GM11168 (cell line): ENCODE measurements at regions not wholly inside any gene's neighbourhood (a gene's known extent, or its start where the extent isn't known, plus 50 kb on each side); places are given as distances from the start of the nearest gene placed in this dataset.
"Not testable (repeated sequence)": the region's sequence is repeated elsewhere in the genome, so short reads cannot be mapped to it uniquely, and the experiment has no call there.

ENCODE experiments used
- in situ Hi-C: fragments of 300-500 bp; cut with MboI; formaldehyde crosslinking; loops from one replicate; pipeline ENCODE4 v1.12.0; 2022; ENCODE audit warnings: low sequenced_read_pairs; ENCODE audit not compliant: unreplicated experiment

DNA sequence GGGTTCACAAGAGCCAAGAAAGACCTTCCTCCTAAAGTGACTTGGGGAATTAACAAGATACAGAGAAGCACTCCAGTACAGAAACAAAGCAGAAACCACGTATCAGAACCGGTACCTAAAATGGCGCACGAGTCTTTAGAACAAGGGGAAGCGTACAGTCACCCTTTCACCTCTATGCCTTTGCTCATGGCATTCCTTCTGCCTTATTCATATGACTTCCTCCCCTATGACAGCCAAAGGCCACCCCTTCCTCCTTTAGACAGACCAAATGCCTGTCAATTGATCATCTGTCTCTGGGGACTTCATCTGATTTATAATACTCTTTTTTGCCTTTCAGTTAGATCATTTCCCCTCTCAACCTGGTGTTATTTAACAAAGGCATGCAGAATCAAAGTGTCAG is 89.5 kb upstream of the OSBPL8 start:
- in situ Hi-C loops: loop anchor here (25.0 kb wide), 2 partner anchors 263 to 363 kb away; no protein-coding TSS in a partner anchor

GRCh38 chr12:76652402-76652801 is 92.8 kb upstream of the OSBPL8 start:
- in situ Hi-C loops: no loop called here

DNA sequence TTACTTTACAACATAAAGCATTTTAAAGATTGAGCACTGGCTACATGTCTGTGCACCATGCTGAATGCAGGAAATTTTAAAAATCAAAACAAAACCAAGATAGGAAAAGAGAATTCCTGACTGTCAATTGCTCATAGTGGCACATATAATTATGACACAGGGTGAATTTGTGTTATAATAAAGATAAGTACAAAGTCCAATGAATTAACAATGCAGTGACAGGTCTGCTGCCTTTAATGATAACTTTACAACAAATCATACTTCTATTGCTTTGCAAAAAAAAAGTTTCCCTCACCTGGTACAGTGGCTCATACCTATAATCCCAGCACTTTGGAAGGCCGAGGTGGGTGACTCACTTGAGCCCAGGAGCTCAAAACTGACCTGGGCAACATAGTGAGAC is 93.8 kb upstream of the OSBPL8 start:
- in situ Hi-C loops: no loop called here

DNA sequence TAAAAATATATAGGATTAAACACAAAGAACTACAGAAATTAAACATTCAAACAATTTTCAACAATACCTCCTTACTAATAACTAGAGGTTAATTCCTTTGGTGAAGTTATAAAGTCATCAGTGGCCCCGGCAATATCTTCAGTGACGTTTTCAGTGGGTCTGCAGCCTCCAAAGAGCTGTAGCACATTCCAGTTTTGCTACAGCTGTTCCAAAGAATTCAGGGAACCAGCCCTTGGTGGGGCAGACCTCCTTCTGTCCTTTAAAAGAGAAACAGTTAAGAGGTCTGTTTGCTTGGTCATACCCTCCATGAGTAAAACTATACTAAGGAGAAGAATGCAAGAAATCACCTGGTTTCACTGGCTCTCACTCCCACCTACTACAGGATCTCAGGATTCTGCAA is 99.2 kb upstream of the ZDHHC17 start:
- in situ Hi-C loops: no loop called here

DNA sequence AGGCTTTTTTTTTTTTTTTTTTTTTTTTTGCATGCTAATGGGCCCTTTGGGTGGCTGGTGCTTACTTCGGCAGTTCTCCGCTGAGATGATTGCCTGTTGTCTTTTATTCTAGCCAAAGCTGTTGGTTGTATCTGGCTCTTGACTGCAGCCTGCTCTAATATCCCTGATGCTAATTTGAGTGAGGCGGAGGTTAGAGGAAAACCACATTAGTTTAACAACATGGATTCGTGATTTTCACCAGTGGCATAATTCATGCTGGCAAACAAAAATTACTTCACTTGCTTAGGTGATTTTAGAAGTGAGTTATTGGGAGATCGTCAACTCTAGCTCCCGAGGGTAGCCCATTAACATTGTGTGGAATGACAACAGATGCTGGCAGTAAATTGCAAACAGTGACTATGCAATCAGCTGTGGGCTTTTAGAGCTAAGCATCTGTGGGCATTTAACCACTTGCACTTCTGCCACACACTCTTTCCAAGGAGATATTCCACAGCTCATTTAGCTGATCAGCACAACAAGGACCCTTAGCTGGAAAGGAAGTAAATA is 97.6 kb upstream of the ZDHHC17 start:
- in situ Hi-C loops: no loop called here

GRCh38 chr12:76669981-76670380 is 93.9 kb upstream of the ZDHHC17 start:
- in situ Hi-C loops: no loop called here

- in situ Hi-C loops: no loop called here
These were observed 93.1 kb upstream of the ZDHHC17 start for GRCh38 chr12:76670776-76671175.

- in situ Hi-C loops: no loop called here
These were observed 89.1 kb upstream of the ZDHHC17 start for GRCh38 chr12:76674669-76675315.

GRCh38 chr12:76676261-76676660 is 87.7 kb upstream of the ZDHHC17 start:
- in situ Hi-C loops: not testable (repeated sequence)

DNA sequence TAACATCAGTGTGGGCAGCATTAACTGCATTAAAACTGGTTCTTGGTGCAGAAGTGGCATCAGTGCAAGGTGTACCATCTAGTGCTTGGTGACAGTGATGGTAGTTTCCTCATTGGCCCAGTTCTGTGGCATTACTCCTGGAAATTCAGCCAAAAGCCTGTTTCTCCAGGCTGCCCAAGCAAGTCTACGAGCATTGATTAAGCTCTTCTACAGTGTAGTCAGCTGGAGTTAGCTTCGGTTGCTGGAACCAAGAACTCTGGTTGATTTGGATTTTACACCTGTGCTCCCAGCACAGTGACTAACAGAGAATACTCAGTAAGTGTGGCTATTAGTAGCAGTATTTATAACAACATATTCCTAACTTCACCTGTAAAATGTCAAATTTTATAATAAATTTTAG is 84.9 kb upstream of the ZDHHC17 start:
- in situ Hi-C loops: no loop called here

DNA sequence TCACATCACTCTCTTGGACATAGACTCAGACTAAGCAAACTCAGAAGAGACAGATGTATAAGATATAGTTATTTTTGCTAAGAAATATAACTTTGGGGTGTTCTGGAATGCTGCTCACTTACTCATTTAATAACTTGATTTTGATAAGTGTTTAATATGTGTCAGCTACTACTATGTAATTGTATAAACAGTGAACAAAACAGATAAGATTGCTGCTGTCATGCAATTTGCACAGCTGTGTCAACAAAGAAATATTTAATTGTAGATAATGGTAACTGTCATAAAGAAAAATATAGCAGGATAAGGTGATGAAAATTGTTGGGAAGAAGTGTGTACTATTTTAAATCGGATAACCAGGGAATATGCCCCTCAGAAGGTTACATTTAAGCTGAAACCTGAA is 84.1 kb upstream of the ZDHHC17 start:
- in situ Hi-C loops: no loop called here

- in situ Hi-C loops: no loop called here
These were observed 83.0 kb upstream of the ZDHHC17 start for GRCh38 chr12:76680940-76681339.

DNA sequence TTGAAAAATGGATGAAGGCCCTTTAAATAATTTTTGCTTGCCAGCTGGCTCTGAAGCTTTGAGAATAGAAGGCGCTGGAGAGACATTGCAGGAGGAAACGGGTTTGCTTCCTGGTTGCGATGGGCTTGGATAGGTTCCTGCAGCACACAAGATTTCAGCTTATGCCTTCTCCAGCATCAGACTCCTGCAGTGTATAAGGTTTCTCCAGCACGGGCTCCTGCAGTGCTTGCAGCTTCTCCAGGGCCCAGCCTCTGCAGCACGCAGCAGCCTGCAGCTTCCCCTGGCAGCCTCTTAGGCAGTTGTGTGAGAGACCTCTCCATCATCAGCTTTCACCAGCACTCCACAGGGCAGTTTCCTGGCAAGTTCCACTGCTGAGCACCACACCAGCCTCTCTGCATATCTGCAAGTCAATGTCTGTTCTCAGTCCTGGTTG is 78.7 kb upstream of the ZDHHC17 start:
- in situ Hi-C loops: no loop called here

DNA sequence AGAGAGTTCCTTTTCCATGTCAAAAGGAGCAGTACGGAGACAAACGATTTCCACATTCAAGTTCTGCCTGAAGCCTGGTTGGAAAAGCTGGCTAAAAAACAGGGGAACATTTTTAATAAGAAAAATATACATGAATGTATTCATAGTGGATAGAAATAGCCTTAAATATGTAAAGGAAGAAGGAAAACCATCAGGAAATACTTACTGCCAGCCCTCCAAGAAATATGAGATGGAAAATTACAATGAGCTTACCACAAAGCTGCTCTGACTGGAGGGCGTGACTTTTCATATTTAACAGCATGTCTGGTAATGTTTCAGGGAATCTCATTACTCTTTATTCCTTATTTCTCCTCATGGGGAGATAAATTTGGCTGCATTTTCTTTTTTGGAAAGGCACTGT is 75.9 kb upstream of the ZDHHC17 start:
- in situ Hi-C loops: no loop called here

- in situ Hi-C loops: no loop called here
These were observed 75.3 kb upstream of the ZDHHC17 start for GRCh38 chr12:76688631-76689030.

- in situ Hi-C loops: no loop called here
These were observed 72.8 kb upstream of the ZDHHC17 start for GRCh38 chr12:76690921-76691700.

DNA sequence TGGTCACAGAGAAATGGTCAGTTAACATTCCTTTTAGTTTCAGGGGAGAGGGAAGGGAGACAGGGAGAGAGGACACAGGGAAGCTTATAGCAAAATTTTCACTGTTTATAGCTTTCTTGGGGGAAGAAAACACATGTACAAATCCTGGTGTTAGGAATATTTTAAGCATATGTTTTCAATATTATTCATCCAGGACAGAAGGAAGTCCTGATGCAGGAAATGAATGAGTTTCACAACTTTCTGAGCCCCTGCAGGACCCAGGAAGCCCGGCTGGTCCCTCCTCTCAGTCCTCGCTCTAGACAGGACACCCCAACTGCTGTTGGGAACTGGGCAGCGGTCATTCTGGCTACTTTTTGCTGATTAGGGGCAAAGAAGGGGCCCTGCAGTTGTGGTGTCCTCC is 71.1 kb upstream of the ZDHHC17 start:
- in situ Hi-C loops: no loop called here

- in situ Hi-C loops: no loop called here
These were observed 69.5 kb upstream of the ZDHHC17 start for GRCh38 chr12:76694369-76694768.

GRCh38 chr12:76696186-76696585 is 67.7 kb upstream of the ZDHHC17 start:
- in situ Hi-C loops: no loop called here

DNA sequence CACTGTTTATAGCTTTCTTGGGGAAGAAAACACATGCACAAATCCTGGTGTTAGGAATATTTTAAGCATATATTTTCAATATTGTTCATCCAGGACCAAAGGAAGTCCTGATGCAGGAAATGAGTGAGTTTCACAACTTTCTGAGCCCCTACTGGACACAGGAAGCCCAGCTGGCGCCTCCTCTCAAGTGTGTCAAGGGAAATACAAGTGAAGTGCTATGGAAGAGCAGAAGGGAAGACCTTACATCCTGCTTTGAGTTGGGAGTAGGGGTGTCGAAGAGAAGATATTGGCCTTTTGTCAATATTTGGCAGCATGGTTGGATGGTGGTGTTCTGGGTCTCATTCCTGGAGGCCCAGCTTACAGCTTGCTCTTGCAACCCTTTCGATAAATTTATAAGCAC is 66.1 kb upstream of the ZDHHC17 start:
- in situ Hi-C loops: no loop called here

DNA sequence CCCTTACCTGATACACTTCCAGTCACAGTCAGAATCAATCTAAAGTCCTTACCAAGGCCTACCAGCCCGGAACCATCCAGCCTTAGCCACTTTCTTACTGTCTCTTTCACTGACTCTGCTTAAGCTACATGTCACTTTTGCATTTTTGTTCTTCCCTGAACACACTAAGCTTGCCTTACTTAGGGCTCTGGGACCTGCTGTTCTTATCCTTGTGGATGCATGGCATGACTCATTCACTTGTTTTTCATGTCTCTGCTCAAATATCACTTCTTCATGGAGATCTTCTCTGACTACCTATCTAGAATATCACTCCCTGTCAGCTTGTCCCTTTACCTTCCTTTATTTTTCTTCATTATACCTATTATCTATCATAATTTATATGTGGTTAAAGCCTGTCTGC is 65.6 kb upstream of the ZDHHC17 start:
- in situ Hi-C loops: no loop called here

- in situ Hi-C loops: no loop called here
These were observed 64.9 kb upstream of the ZDHHC17 start for GRCh38 chr12:76698966-76699365.
